SW 1271 (cell line): ENCODE measurements at regions not wholly inside any gene's neighbourhood (a gene's known extent, or its start where the extent isn't known, plus 50 kb on each side); places are given as distances from the start of the nearest gene placed in this dataset.
"Not testable (repeated sequence)": the region's sequence is repeated elsewhere in the genome, so short reads cannot be mapped to it uniquely, and the experiment has no call there.

Source experiments
- DNase-seq, 2 experiments: peaks; one replicate each; lab custom pipeline; 2025; lab: John Stamatoyannopoulos, UW

GRCh38 chr5:58357799-58358500 lies 101.9 kb downstream of the PLK2 start:
- no peak for DNase-seq

GRCh38 chr5:58357121-58357520 lies 102.8 kb downstream of the PLK2 start:
- DNase-seq, result no peak

- DNase-seq, result no peak
These were observed 103.2 kb downstream of the PLK2 start for GRCh38 chr5:58356662-58357061.

- DNase-seq, result no peak
These were observed 105.1 kb downstream of the PLK2 start for GRCh38 chr5:58354827-58355226.

- DNase-seq, result no peak
These were observed 105.9 kb downstream of the PLK2 start for GRCh38 chr5:58353992-58354391.

GRCh38 chr5:58351190-58351589 lies 108.7 kb downstream of the PLK2 start:
- DNase-seq, result no peak

GRCh38 chr5:58348996-58349728 lies 110.7 kb downstream of the PLK2 start:
- DNase-seq, result no peak

- DNase-seq, result no peak
These were observed 113.8 kb downstream of the PLK2 start for GRCh38 chr5:58346041-58346440.

GRCh38 chr5:58341476-58341875 lies 118.4 kb downstream of the PLK2 start:
- no peak for DNase-seq

GRCh38 chr5:58335518-58335917 lies 124.4 kb downstream of the PLK2 start:
- no peak for DNase-seq

GRCh38 chr5:58334035-58334434 lies 125.9 kb downstream of the PLK2 start:
- no peak for DNase-seq

GRCh38 chr5:58330781-58331180 lies 129.1 kb downstream of the PLK2 start:
- no peak for DNase-seq

- no peak for DNase-seq
These were observed 132.6 kb downstream of the PLK2 start for GRCh38 chr5:58327289-58327688.

GRCh38 chr5:58326022-58326421 lies 133.9 kb downstream of the PLK2 start:
- DNase-seq, result no peak

- peak in 1 of 2 experiments; percentile 20 for DNase-seq
These were observed 137.4 kb downstream of the PLK2 start for GRCh38 chr5:58322453-58322852.

- no peak for DNase-seq
These were observed 141.4 kb downstream of the PLK2 start for GRCh38 chr5:58318468-58318867.

- DNase-seq, result no peak
These were observed 142.1 kb downstream of the PLK2 start for GRCh38 chr5:58317808-58318207.

- DNase-seq, result no peak
These were observed 142.9 kb downstream of the PLK2 start for GRCh38 chr5:58317009-58317408.

- no peak for DNase-seq
These were observed 144.1 kb downstream of the PLK2 start for GRCh38 chr5:58315794-58316193.

- DNase-seq, result no peak
These were observed 145.3 kb downstream of the PLK2 start for GRCh38 chr5:58314356-58315210.

GRCh38 chr5:58312299-58312698 lies 147.6 kb downstream of the PLK2 start:
- no peak for DNase-seq

- no peak for DNase-seq
These were observed 148.4 kb downstream of the PLK2 start for GRCh38 chr5:58311526-58311925.

GRCh38 chr5:58308384-58308783 lies 151.5 kb downstream of the PLK2 start:
- not testable (repeated sequence) for DNase-seq
